SH-SY5Y (cell line): ENCODE measurements at regions not wholly inside any gene's neighbourhood (a gene's known extent, or its start where the extent isn't known, plus 50 kb on each side); places are given as distances from the start of the nearest gene placed in this dataset.

Experiments
- GATA2 ChIP-seq: IDR thresholded peaks from 2 replicates; pipeline ENCODE4 v1.6.1; 2011; ENCODE audit warnings: mild to moderate bottlenecking, low read depth, low read length
- GATA3 ChIP-seq: IDR thresholded peaks from 2 replicates; pipeline ENCODE4 v1.6.1; 2011; ENCODE audit warnings: low read depth, mild to moderate bottlenecking, low read length, moderate library complexity

DNA sequence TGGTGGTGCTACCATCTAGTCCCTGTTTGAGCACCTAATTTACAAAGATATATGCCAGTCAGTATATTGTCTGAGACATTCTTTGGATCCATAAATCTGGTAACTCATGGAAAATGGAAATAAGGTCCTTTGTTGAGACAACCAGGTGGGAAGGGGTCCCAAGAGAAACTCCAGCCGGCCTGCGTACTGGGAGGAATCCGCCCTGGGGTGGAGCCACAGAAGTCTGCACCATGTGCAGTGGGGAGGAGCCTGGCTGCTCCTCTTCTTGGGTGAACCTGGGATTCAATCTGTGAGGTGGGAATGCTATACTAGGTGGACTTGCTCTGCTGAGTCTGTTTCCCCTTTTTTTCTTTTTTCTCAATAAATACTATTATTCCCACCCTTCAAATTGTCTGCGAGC is 339.2 kb upstream of the TNRC6C start:
- TF ChIP-seq GATA2 (no peak), GATA3 (no peak)

- TF ChIP-seq GATA2 (no peak), GATA3 (no peak)
Measured at GRCh38 chr17:77619851-77620250, 338.7 kb upstream of the TNRC6C start.

DNA sequence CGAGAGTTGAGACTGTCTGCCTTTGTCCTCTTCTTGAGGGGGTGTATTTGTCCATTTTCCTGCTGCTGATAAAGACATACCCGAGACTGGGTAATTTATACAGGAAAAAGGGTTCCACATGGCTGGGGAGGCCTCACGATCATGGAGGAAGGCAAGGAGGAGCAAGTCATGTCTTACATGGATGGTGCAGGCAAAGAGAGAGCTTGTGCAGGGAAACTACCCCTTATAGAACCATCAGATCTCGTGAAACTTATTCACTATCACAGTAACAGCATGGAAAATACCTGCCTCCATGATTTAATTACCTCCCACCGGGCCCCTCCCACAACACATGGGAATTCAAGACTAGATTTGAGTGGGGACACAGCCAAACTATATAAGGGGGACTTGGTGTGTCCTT is 338.2 kb upstream of the TNRC6C start:
- TF ChIP-seq GATA2 (no peak), GATA3 (no peak)

DNA sequence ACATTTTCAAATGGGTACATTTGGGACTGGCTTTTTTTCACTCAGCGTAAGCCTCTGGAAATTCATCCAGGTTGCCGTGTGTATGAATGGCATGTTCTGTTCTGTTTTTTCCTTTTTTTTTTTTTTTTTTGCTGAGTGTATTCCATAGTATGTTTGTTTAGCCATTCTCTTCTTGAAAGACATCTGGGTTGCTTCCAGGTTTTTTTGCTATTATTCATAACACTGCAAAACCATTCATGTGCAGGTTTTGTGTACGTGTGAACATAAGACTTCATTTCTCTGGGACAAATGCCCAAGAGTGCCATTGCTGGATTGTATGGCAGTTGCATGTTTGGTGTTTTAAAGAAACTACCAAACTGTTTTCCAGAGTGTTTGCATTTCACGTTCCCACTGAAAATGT is 335.9 kb upstream of the TNRC6C start:
- TF ChIP-seq GATA2 (no peak), GATA3 (no peak)

- TF ChIP-seq GATA3 (no peak), GATA2 (no peak)
Measured at GRCh38 chr17:77628035-77628434, 330.5 kb upstream of the TNRC6C start.

DNA sequence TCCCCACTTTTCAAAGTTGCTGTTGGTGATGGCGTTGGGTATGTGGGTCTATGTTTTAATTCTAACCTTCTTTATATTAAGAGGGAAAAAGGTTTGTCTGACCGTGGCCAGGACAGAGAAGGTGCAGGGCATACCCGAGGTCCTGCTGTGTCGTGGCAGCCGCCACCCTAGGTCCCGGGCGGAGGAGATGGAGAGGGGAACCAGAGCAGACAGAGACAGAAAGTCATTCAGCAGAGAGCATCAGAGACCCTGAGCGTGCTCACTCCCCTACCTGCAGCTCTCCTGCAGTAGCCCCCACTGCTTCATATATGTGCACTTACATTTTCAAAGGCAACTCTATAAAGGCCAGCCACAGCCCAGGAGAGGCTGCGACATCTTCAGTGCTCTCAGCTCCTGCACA is 327.2 kb upstream of the TNRC6C start:
- TF ChIP-seq GATA3 (no peak), GATA2 (no peak)

GRCh38 chr17:77632619-77633018 is 325.9 kb upstream of the TNRC6C start:
- TF ChIP-seq GATA3 (no peak), GATA2 (no peak)

- no peak for TF ChIP-seq GATA3
- TF ChIP-seq GATA2: no peak
Measured at GRCh38 chr17:77634710-77635109, 323.8 kb upstream of the TNRC6C start.

DNA sequence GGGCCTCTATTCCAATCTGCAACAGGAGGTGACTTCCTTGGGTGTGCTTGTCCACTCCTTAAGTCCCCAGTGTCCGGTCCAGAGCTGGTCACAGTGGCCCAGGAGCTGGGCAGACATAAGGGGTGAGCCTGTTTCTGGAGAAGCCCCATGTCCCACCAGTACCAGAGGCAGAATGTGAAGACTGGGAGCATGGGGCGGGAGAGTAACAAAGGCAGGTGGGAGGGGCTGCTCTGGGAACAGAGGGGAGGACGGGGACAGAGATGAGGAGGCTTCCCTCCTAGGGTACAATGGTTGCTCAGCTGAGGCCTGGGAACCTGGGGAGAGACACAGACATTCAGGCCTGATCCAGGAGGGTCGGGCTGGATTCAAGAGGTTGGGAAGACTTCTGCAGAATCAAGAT is 323.3 kb upstream of the TNRC6C start:
- TF ChIP-seq GATA2: no peak
- no peak for TF ChIP-seq GATA3

GRCh38 chr17:77636835-77637817 is 321.4 kb upstream of the TNRC6C start:
- TF ChIP-seq GATA2 (no peak), GATA3 (no peak)

DNA sequence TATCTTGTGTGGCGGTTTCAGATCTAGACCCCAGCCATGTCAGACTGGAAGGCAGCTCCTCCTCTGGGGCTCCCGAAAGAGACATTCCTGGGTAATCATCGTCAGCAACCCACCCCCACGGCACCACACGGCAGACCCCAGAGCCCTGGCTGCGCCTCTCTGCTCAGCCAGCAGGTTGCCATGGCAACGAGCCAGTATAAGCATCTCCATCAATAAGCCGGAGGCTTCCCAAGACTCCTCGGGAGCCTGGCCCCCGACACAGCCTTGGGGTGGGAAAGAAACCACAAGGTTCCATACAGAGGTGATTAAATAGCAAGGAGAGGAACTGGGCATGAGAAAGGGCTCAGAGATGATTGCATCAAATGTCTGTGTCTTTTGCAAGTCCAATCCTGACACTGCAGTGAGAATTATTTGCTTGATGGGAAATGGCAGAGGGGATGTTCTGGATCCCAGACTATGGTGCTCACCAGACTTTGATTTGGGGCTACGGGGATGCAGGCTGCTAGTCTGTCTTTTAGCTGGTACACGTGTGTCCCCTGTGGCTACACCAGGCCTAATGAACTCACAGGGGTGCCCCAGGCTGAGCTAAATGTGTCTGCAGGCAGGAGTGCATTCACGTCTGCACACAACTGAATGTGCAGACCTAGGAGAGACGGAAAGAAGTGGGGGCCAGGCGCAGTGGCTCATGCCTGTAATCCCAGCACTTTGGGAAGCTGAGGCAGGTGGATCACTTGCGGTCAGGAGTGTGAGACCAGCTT is 320.5 kb upstream of the TNRC6C start:
- TF ChIP-seq GATA2: no peak
- TF ChIP-seq GATA3: no peak

DNA sequence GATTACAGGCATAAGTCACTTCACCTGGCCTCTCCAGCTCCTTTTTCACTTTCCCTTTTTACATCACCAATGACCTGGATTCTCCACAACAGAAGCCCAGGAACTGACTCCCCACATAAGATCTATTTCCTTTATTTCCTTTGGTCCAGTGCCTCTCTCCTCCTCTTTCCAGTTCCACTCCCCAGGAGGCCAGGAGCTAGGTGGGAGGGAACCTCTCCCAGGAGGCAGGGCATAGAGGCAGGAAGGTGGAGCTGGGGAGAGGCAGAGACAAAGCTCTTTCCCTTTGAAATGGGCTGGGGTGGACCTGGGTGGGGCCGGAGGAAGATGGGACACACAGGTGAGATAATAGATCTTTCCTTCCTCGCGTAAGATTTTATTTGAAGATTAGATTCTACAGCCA is 318.3 kb upstream of the TNRC6C start:
- TF ChIP-seq GATA3 (no peak), GATA2 (no peak)

GRCh38 chr17:77640916-77641605 is 317.4 kb upstream of the TNRC6C start:
- TF ChIP-seq GATA2: no peak
- no peak for TF ChIP-seq GATA3

- TF ChIP-seq GATA3: no peak
- TF ChIP-seq GATA2: no peak
Measured at GRCh38 chr17:77641718-77642117, 316.8 kb upstream of the TNRC6C start.

- TF ChIP-seq GATA2: no peak
- TF ChIP-seq GATA3: no peak
Measured at GRCh38 chr17:77644181-77645071, 314.1 kb upstream of the TNRC6C start.
